WTC11 (cell line): ENCODE measurements at regions not wholly inside any gene's neighbourhood (a gene's known extent, or its start where the extent isn't known, plus 50 kb on each side); places are given as distances from the start of the nearest gene placed in this dataset.

Experiments
- CREB1 ChIP-seq: sonication (generic); formaldehyde crosslinking; IDR thresholded peaks from 2 replicates; pipeline ENCODE4 v1.8.0; 2023; ENCODE audit warnings: mild to moderate bottlenecking, missing genetic modification reagents
- CREM ChIP-seq: sonication (generic); formaldehyde crosslinking; IDR thresholded peaks from 2 replicates; pipeline ENCODE4 v1.8.1; 2022; ENCODE audit warnings: mild to moderate bottlenecking, missing genetic modification reagents, moderate library complexity
- CTCF ChIP-seq: fragments of 200-600 bp; IDR thresholded peaks from 2 replicates; pipeline ENCODE4 v1.8.0; 2022; ENCODE audit warnings: antibody characterized with exemption
- EMX1 ChIP-seq: fragments of 250-450 bp; sonication (Bioruptor Pico); IDR thresholded peaks from 2 replicates; pipeline ENCODE4 v1.8.0; 2021; ENCODE audit warnings: mild to moderate bottlenecking
- FOXP4 ChIP-seq: sonication (generic); formaldehyde crosslinking; IDR thresholded peaks from 2 replicates; pipeline ENCODE4 v1.8.0; 2022; ENCODE audit warnings: mild to moderate bottlenecking, missing genetic modification reagents
- NR3C1 ChIP-seq: sonication (generic); formaldehyde crosslinking; conservative IDR thresholded peaks from 2 replicates; pipeline ENCODE4 v1.8.1; 2023; ENCODE audit warnings: low read depth, mild to moderate bottlenecking, missing genetic modification reagents
- ZNF121 ChIP-seq: sonication (generic); formaldehyde crosslinking; IDR thresholded peaks from 2 replicates; pipeline ENCODE4 v1.8.0; 2023; ENCODE audit warnings: missing genetic modification reagents
- TF ChIP-seq, protein P1 (sequence below): sonication (generic); formaldehyde crosslinking; IDR thresholded peaks from 2 replicates; pipeline ENCODE4 v1.8.0; 2022; ENCODE audit warnings: mild to moderate bottlenecking, missing genetic modification reagents
- TF ChIP-seq, protein P2 (sequence below): sonication (generic); formaldehyde crosslinking; conservative IDR thresholded peaks from 2 replicates; pipeline ENCODE4 v1.8.1; 2023; ENCODE audit warnings: mild to moderate bottlenecking, low read depth, missing genetic modification reagents, moderate library complexity

GRCh38 chr14:73777420-73777819 lies 63.2 kb upstream of the PNMA1 start:
- TF ChIP-seq EMX1 (CRISPR knock-in tag) (no peak), CTCF (no peak), CREM (CRISPR knock-in tag) (no peak), FOXP4 (CRISPR knock-in tag) (no peak), NR3C1 (no peak), CREB1 (CRISPR knock-in tag) (no peak), ZNF121 (CRISPR knock-in tag) (no peak)
- TF ChIP-seq, protein P1, sequence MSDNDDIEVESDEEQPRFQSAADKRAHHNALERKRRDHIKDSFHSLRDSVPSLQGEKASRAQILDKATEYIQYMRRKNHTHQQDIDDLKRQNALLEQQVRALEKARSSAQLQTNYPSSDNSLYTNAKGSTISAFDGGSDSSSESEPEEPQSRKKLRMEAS, result no peak
- TF ChIP-seq, protein P2, sequence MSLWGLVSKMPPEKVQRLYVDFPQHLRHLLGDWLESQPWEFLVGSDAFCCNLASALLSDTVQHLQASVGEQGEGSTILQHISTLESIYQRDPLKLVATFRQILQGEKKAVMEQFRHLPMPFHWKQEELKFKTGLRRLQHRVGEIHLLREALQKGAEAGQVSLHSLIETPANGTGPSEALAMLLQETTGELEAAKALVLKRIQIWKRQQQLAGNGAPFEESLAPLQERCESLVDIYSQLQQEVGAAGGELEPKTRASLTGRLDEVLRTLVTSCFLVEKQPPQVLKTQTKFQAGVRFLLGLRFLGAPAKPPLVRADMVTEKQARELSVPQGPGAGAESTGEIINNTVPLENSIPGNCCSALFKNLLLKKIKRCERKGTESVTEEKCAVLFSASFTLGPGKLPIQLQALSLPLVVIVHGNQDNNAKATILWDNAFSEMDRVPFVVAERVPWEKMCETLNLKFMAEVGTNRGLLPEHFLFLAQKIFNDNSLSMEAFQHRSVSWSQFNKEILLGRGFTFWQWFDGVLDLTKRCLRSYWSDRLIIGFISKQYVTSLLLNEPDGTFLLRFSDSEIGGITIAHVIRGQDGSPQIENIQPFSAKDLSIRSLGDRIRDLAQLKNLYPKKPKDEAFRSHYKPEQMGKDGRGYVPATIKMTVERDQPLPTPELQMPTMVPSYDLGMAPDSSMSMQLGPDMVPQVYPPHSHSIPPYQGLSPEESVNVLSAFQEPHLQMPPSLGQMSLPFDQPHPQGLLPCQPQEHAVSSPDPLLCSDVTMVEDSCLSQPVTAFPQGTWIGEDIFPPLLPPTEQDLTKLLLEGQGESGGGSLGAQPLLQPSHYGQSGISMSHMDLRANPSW, result no peak
